Activated CD4-positive, alpha-beta T cell treated with anti-CD3 and anti-CD28 coated beads, Interleukin-2, amount 10 ng/mL, durations not matched to agents 7 days and 5 days (primary cell): ENCODE measurements at regions not wholly inside any gene's neighbourhood (a gene's known extent, or its start where the extent isn't known, plus 50 kb on each side); places are given as distances from the start of the nearest gene placed in this dataset.

Experiments
- CTCF ChIA-PET: fragments of 350-600 bp; sonication (Branson Sonifier 250); formaldehyde crosslinking; loops from one replicate; lab custom pipeline; 2021; ENCODE audit warnings: antibody characterized with exemption; lab: Charles Lee
- POLR2A ChIA-PET: fragments of 350-600 bp; sonication (Branson Sonifier 250); formaldehyde crosslinking; loops from one replicate; lab custom pipeline; 2021; ENCODE audit warnings: antibody characterized with exemption; lab: Charles Lee
- DNase-seq: peaks from one replicate; pipeline ENCODE4 v3.0.0-alpha.2; 2020
- H3K27ac Mint-ChIP-seq: one replicate; pipeline ENCODE4 v1.8.0; 2021; ENCODE audit warnings: mild to moderate bottlenecking, moderate library complexity, mixed read lengths
- H3K27me3 Mint-ChIP-seq: one replicate; pipeline ENCODE4 v1.8.0; 2021; ENCODE audit warnings: mixed read lengths
- H3K36me3 Mint-ChIP-seq: one replicate; pipeline ENCODE4 v1.8.0; 2021; ENCODE audit warnings: low read depth, mixed read lengths
- H3K4me1 Mint-ChIP-seq: one replicate; pipeline ENCODE4 v1.8.0; 2021; ENCODE audit warnings: mixed read lengths
- H3K4me3 Mint-ChIP-seq: one replicate; pipeline ENCODE4 v1.8.0; 2021; ENCODE audit warnings: mild to moderate bottlenecking, moderate library complexity, mixed read lengths
- H3K9me3 Mint-ChIP-seq: one replicate; pipeline ENCODE4 v1.8.0; 2021; ENCODE audit warnings: mixed read lengths

DNA sequence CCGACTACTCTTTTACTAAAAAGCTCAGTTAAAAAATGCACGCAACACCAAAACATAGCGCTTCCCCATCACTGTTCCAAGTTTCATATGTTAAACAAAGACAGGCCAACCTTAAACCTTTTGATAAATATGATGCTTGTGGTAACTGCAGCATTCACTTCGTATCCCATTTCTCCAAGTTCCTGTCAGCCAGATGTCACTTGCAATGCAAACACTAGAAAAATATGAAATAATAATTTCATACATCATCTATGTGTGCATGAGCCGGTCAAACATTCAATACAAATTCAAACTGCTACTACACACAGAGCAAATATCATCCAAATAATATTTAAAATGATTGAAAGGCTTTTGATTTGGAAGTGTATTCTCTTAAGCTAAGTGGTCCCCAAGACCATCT, 636.5 kb downstream of the LMO4 start:
- DNase-seq, result no peak
- Mint-ChIP-seq H3K27me3 (peaks cover 4% of the 10 kb centered on the region), H3K36me3 (no peaks in the 10 kb centered on the region), H3K4me1 (no peaks in the 10 kb centered on the region), H3K4me3 (no peak overlapping the region), H3K9me3 (no peaks in the 10 kb centered on the region), H3K27ac (no peak overlapping the region)
- POLR2A ChIA-PET, result no interaction called here
- CTCF ChIA-PET, result no interaction called here

DNA sequence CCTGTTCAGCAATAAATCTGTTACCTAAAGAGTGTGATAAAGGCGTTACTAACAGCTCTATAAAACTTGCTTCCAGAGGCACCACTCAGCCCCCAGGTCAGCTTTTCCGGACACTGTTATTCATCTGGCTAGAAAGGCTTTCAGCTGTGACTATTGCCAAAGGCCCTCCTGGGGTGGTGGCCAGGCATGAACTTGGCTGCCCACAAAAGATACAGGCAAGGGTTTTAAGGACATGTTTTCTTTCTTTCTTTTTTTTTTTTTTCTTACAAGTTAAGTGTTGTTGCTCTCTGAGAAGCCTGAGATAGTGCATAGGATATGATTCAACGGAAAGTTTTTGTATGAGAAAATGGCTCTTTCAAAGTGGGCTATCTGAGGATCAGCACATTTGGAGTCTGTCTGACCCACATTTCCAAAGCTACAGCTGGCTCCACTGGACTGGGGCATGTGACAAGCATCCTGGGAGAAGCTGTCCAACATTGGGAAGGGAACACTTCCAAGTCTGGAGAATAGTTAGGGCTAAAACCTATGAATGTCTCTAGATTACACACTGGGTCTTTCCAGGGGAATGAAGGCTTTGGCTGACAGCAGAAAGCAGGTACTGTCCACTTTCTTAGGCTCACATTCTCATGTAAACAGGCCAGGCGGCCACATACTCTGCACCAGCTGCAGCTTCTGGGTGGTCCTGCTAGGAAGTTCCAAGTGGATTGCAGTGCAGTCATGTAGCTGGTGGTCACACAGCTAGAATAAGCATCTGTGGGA, 639.7 kb downstream of the LMO4 start:
- H3K27me3 Mint-ChIP-seq, result peaks cover 2% of the 10 kb centered on the region
- H3K9me3 Mint-ChIP-seq, result no peaks in the 10 kb centered on the region

DNA sequence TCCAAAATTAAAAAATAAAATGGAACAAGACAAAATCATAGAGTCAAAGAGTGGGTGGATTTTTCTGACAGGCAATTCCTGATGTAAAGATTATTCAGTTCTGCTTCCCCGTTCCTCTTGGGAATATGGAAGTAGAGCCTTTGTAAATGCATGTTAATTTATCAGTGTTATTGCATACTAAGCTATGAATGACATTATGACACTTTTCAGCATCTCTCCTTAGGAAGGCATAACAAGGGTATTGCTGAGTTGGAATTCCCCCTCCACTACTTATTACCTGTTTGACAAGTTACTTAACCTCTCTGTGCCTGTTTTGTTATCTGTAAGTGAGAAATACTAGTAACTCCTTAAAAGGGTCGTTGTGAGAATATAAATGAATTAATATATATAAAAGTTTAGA, 640.4 kb downstream of the LMO4 start:
- Mint-ChIP-seq H3K36me3 (no peaks in the 10 kb centered on the region), H3K27me3 (no peaks in the 10 kb centered on the region), H3K9me3 (no peaks in the 10 kb centered on the region), H3K4me3 (no peak overlapping the region), H3K27ac (no peak overlapping the region), H3K4me1 (no peaks in the 10 kb centered on the region)
- ChIA-PET CTCF (no interaction called here), POLR2A (no interaction called here)
- no peak for DNase-seq

More for the DNA sequence above, 639.7 kb downstream of the LMO4 start:
- POLR2A ChIA-PET, result no interaction called here
- Mint-ChIP-seq H3K4me3 (no peak overlapping the region), H3K36me3 (no peaks in the 10 kb centered on the region), H3K27ac (no peak overlapping the region), H3K4me1 (no peaks in the 10 kb centered on the region)
- CTCF ChIA-PET, result interaction anchor here (0.6 kb wide), 1 partner anchor 225 kb away, joined by 4 read pairs; no protein-coding TSS in a partner anchor
- DNase-seq, result no peak

GRCh38 chr1:87972811-87973210, 644.1 kb downstream of the LMO4 start:
- Mint-ChIP-seq H3K27me3 (no peaks in the 10 kb centered on the region), H3K9me3 (no peaks in the 10 kb centered on the region), H3K4me3 (no peak overlapping the region), H3K27ac (no peak overlapping the region), H3K36me3 (no peaks in the 10 kb centered on the region), H3K4me1 (no peaks in the 10 kb centered on the region)
- DNase-seq, result no peak
- ChIA-PET POLR2A (no interaction called here), CTCF (no interaction called here)

DNA sequence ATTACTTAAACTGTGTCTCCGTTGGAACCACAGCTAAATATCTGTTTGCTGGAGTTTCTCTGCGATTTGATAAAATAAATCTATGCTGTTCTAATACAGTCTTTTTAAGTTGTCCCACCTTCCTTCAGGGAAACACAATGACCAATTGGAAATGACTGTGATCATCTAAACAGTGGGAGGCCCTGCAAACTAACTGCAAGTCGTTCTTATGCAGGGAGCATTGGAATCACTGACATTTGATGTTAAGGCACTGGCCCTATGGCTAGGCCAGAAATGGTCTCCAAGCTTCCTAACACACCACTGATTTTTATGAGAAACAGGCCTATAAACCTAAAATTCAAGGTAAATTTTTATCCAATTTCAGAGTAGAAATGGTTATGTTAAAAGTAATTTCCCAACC, 645.2 kb downstream of the LMO4 start:
- no peaks in the 10 kb centered on the region for H3K36me3 Mint-ChIP-seq
- H3K4me3 Mint-ChIP-seq, result no peak overlapping the region
- H3K4me1 Mint-ChIP-seq, result no peaks in the 10 kb centered on the region
- no peak for DNase-seq
- POLR2A ChIA-PET, result no interaction called here
- H3K27me3 Mint-ChIP-seq, result no peaks in the 10 kb centered on the region
- no peaks in the 10 kb centered on the region for H3K9me3 Mint-ChIP-seq
- CTCF ChIA-PET, result no interaction called here
- no peak overlapping the region for H3K27ac Mint-ChIP-seq

- Mint-ChIP-seq H3K4me3 (no peak overlapping the region), H3K9me3 (no peaks in the 10 kb centered on the region), H3K27me3 (no peaks in the 10 kb centered on the region), H3K36me3 (no peaks in the 10 kb centered on the region), H3K27ac (no peak overlapping the region), H3K4me1 (no peaks in the 10 kb centered on the region)
- ChIA-PET CTCF (no interaction called here), POLR2A (no interaction called here)
- no peak for DNase-seq
Observed at GRCh38 chr1:87976316-87976715, 647.6 kb downstream of the LMO4 start.

- CTCF ChIA-PET, result no interaction called here
- H3K36me3 Mint-ChIP-seq, result no peaks in the 10 kb centered on the region
- H3K4me1 Mint-ChIP-seq, result no peaks in the 10 kb centered on the region
- H3K27ac Mint-ChIP-seq, result no peak overlapping the region
- no peaks in the 10 kb centered on the region for H3K27me3 Mint-ChIP-seq
- H3K9me3 Mint-ChIP-seq, result no peaks in the 10 kb centered on the region
- DNase-seq, result no peak
- POLR2A ChIA-PET, result no interaction called here
- H3K4me3 Mint-ChIP-seq, result no peak overlapping the region
Observed at GRCh38 chr1:87977145-87977544, 648.5 kb downstream of the LMO4 start.

GRCh38 chr1:87979079-87979478, 650.4 kb downstream of the LMO4 start:
- POLR2A ChIA-PET, result no interaction called here
- no peak for DNase-seq
- CTCF ChIA-PET, result interaction anchor here (1.5 kb wide), 1 partner anchor 13 kb away, joined by 4 read pairs; no protein-coding TSS in a partner anchor
- Mint-ChIP-seq H3K9me3 (no peaks in the 10 kb centered on the region), H3K36me3 (no peaks in the 10 kb centered on the region), H3K4me1 (no peaks in the 10 kb centered on the region), H3K27me3 (no peaks in the 10 kb centered on the region), H3K4me3 (no peak overlapping the region), H3K27ac (no peak overlapping the region)

DNA sequence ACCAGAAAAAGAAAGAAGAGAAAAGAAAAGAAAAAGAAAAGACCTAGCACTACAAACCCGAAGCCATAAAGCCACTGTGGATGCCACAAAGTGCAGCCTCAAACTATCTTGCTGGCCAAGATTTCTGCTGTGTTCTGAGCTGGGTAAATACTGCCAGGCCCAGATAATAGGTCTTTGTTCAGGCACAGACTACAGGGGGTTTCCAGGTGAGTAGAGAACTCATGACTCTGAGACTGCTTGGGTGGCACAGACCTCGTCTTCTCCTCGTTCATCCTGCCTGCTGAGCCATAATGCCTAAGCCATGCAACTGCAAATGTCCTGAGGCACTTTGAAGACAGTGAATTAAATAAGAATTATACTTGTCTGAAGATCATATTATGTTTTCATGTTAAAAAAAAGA, 651.8 kb downstream of the LMO4 start:
- H3K9me3 Mint-ChIP-seq, result no peaks in the 10 kb centered on the region
- POLR2A ChIA-PET, result no interaction called here
- H3K27ac Mint-ChIP-seq, result no peak overlapping the region
- H3K4me3 Mint-ChIP-seq, result no peak overlapping the region
- CTCF ChIA-PET, result no interaction called here
- no peaks in the 10 kb centered on the region for H3K4me1 Mint-ChIP-seq
- no peak for DNase-seq
- H3K36me3 Mint-ChIP-seq, result no peaks in the 10 kb centered on the region
- H3K27me3 Mint-ChIP-seq, result no peaks in the 10 kb centered on the region

GRCh38 chr1:87981386-87981785, 652.7 kb downstream of the LMO4 start:
- Mint-ChIP-seq H3K36me3 (no peaks in the 10 kb centered on the region), H3K9me3 (no peaks in the 10 kb centered on the region), H3K27me3 (no peaks in the 10 kb centered on the region), H3K4me1 (no peaks in the 10 kb centered on the region), H3K4me3 (no peak overlapping the region), H3K27ac (no peak overlapping the region)
- ChIA-PET POLR2A (no interaction called here), CTCF (no interaction called here)
- no peak for DNase-seq

DNA sequence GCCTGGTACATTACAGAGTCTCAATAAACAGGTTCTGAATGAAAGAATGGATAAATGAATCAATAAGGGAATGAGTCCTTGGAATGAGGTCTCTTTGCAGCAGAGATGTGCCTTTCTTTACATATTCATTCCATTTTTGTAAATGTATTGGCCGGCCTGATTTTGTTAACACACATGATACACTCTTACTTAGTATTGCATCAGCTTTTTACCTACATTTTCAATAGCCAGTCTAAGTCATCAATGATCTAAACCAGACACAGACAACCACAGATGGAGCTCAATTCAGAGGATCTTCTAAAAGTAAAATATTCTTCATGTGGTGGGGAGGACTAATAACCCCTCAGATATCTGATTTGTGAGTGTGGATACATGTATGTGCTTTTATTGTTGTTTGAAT, 653.1 kb downstream of the LMO4 start:
- H3K4me1 Mint-ChIP-seq, result no peaks in the 10 kb centered on the region
- H3K4me3 Mint-ChIP-seq, result no peak overlapping the region
- no peak overlapping the region for H3K27ac Mint-ChIP-seq
- no peaks in the 10 kb centered on the region for H3K9me3 Mint-ChIP-seq
- H3K27me3 Mint-ChIP-seq, result no peaks in the 10 kb centered on the region
- CTCF ChIA-PET, result no interaction called here
- DNase-seq, result no peak
- H3K36me3 Mint-ChIP-seq, result no peaks in the 10 kb centered on the region
- POLR2A ChIA-PET, result no interaction called here

DNA sequence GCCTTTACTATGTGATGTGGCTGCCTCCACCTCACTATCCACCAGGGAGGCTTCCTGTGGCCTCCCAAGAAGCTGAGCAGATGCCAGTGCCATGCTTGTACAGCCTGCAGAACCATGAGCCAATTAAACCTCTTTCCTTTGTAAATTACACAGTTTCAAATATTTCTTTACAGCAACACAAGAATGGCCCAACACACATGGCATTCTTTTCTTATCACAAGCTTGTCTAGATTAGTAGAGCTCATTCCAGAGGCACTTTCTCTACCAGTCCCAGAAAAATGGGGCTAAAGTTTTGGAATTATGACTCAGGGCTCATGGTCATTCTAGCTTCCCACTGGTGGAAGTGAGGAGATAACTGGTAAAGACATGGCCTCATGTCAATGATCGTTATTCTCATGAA, 655.2 kb downstream of the LMO4 start:
- CTCF ChIA-PET, result no interaction called here
- Mint-ChIP-seq H3K9me3 (no peaks in the 10 kb centered on the region), H3K27me3 (no peaks in the 10 kb centered on the region), H3K4me1 (no peaks in the 10 kb centered on the region), H3K4me3 (no peak overlapping the region), H3K27ac (no peak overlapping the region), H3K36me3 (no peaks in the 10 kb centered on the region)
- no peak for DNase-seq
- POLR2A ChIA-PET, result no interaction called here

DNA sequence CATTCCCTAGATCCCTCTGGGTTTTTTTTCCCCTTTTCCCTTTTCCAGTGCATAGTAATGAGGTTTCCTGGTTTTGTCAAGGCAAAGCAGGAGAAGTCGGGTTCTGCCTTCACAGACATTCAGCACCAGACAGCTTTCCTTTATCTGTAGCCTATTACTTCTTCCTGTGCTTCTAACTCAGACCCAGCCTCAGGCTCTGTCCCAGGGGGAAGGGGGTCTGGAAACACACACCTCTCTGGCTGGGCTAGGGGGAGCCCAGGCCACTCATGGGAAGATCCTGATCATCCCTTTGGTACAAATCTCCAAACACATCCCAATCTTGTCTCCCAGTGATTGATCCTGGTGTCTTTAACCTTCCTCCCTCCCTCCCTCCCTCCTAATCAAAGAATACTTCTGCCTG, 656.4 kb downstream of the LMO4 start:
- Mint-ChIP-seq H3K27ac (no peak overlapping the region), H3K27me3 (no peaks in the 10 kb centered on the region), H3K4me3 (no peak overlapping the region), H3K36me3 (no peaks in the 10 kb centered on the region), H3K4me1 (no peaks in the 10 kb centered on the region), H3K9me3 (no peaks in the 10 kb centered on the region)
- CTCF ChIA-PET, result no interaction called here
- DNase-seq, result no peak
- POLR2A ChIA-PET, result no interaction called here
